PC-3 (cell line): ENCODE measurements at regions not wholly inside any gene's neighbourhood (a gene's known extent, or its start where the extent isn't known, plus 50 kb on each side); places are given as distances from the start of the nearest gene placed in this dataset.

Experiments used
- ATAC-seq: fragments of 200-7000 bp; cut with Tn5 transposase; 2 replicates; pipeline ENCODE4 v1.9.1; 2020; ENCODE audit warnings: mild to moderate bottlenecking, moderate library complexity
- BruUV-seq: library from RNA; stranded (reverse); fragments of 400-500 nt; replicated peaks from 2 replicates; lab custom pipeline; 2021; lab: Mats Ljungman, UMichigan
- CTCF ChIA-PET: fragments of 300-600 bp; sonication (Branson Sonifier 250); formaldehyde crosslinking; loops from one replicate; lab custom pipeline; 2022; ENCODE audit warnings: antibody characterized with exemption; lab: Charles Lee
- POLR2A ChIA-PET: fragments of 300-600 bp; sonication (Branson Sonifier 250); formaldehyde crosslinking; loops from one replicate; lab custom pipeline; 2022; ENCODE audit warnings: antibody characterized with exemption; ENCODE audit not compliant: unreplicated experiment; lab: Charles Lee
- DNase-seq: peaks from one replicate; pipeline ENCODE4 v3.0.0-alpha.2; 2015
- H2AFZ ChIP-seq: fragments of 300-600 bp; sonication (generic); 2 replicates; pipeline ENCODE4 v1.6.0; 2016; ENCODE audit warnings: antibody characterized with exemption, low read length
- H3F3A ChIP-seq: fragments of 300-600 bp; sonication (generic); one replicate; pipeline ENCODE4 v1.6.0; 2017; ENCODE audit warnings: antibody characterized with exemption, low read length, control low read depth, mild to moderate bottlenecking; ENCODE audit not compliant: unreplicated experiment
- H3K27ac ChIP-seq: fragments of 300-600 bp; sonication (generic); 2 replicates; pipeline ENCODE4 v1.5.1; 2016; ENCODE audit warnings: mild to moderate bottlenecking, low read length
- H3K27me3 ChIP-seq: fragments of 300-600 bp; sonication (generic); 2 replicates; pipeline ENCODE4 v1.6.1; 2016; ENCODE audit warnings: low read length, mixed read lengths
- H3K36me3 ChIP-seq: fragments of 300-600 bp; sonication (generic); 2 replicates; pipeline ENCODE4 v1.6.1; 2016; ENCODE audit warnings: low read depth, mixed run types, low read length, mixed read lengths
- H3K4me1 ChIP-seq: fragments of 300-600 bp; sonication (generic); 2 replicates; pipeline ENCODE4 v1.5.1; 2016; ENCODE audit warnings: low read length; ENCODE audit not compliant: insufficient read depth
- H3K4me2 ChIP-seq: fragments of 300-600 bp; sonication (generic); 2 replicates; pipeline ENCODE4 v1.6.0; 2016; ENCODE audit warnings: low read length
- H3K4me3 ChIP-seq: fragments of 300-600 bp; sonication (generic); 2 replicates; pipeline ENCODE4 v1.5.1; 2016; ENCODE audit warnings: mild to moderate bottlenecking, low read length, mixed read lengths
- H3K79me2 ChIP-seq: fragments of 300-600 bp; sonication (generic); 2 replicates; pipeline ENCODE4 v1.6.1; 2017; ENCODE audit warnings: low read length, mixed read lengths
- H3K9ac ChIP-seq: fragments of 300-600 bp; sonication (generic); 2 replicates; pipeline ENCODE4 v1.6.0; 2016; ENCODE audit warnings: mild to moderate bottlenecking, low read length
- H3K9me2 ChIP-seq: fragments of 300-600 bp; sonication (generic); replicated peaks from 2 replicates; pipeline ENCODE4 v1.6.1; 2016; ENCODE audit warnings: mixed run types, low read length, mixed read lengths
- H3K9me3 ChIP-seq: fragments of 300-600 bp; sonication (generic); 2 replicates; pipeline ENCODE4 v1.6.1; 2016; ENCODE audit warnings: low read length, mixed read lengths
- H4K20me1 ChIP-seq: fragments of 300-600 bp; sonication (generic); 2 replicates; pipeline ENCODE4 v1.6.1; 2016; ENCODE audit warnings: low read length, mixed read lengths
- EZH2 ChIP-seq: fragments of 300-600 bp; sonication (generic); IDR thresholded peaks from one replicate; pipeline ENCODE4 v1.6.1; 2017; ENCODE audit warnings: antibody characterized with exemption, mild to moderate bottlenecking, low read length; ENCODE audit not compliant: unreplicated experiment
- EZH2phosphoT487 ChIP-seq: fragments of 300-600 bp; sonication (generic); IDR thresholded peaks from 2 replicates; pipeline ENCODE4 v1.6.1; 2018; ENCODE audit warnings: mild to moderate bottlenecking, antibody characterized with exemption, low read length, borderline replicate concordance
- intact Hi-C: fragments of 100-400 bp; cut with micrococcal nuclease; formaldehyde crosslinking; loops from 2 replicates; pipeline ENCODE4 v1.9.0; 2023
- TF ChIP-seq, protein P1 (sequence below): fragments of 300-600 bp; sonication (generic); conservative IDR thresholded peaks from 2 replicates; pipeline ENCODE4 v1.5.1; 2017; ENCODE audit warnings: antibody characterized with exemption, low read depth, mild to moderate bottlenecking, low read length

DNA sequence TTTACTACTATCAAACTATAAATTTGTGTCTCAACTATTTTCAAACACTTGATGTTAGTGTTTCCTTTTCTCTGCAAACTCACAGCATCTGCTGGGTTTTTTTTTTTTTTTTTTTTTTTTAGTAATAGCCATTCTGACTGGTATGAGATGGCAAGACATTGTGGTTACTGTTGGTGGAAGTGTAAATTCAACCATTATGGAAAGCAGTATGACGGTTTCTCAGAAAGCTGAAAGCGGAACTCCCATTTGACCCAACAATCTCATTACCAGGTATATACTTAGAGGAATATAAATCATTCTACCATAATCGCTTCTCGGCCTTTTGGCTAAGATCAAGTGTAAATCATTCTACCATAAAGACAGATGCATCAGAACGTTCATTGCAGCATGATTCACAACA, 608.3 kb upstream of the ZP4 start:
- no peaks in the 10 kb centered on the region for H3K79me2 ChIP-seq
- no peak overlapping the region for H3K4me2 ChIP-seq
- H3K4me3 ChIP-seq = no peak overlapping the region
- no peaks in the 10 kb centered on the region for H3K36me3 ChIP-seq
- H4K20me1 ChIP-seq = no peaks in the 10 kb centered on the region
- no peak overlapping the region for H3K27ac ChIP-seq
- BruUV-seq = no TSS peak
- H3K9ac ChIP-seq = no peak overlapping the region
- no peaks in the 10 kb centered on the region for H3K9me3 ChIP-seq
- CTCF ChIA-PET = no interaction called here
- H3K9me2 ChIP-seq = no peaks in the 10 kb centered on the region
- no peak for ATAC-seq
- TF ChIP-seq, protein P1, sequence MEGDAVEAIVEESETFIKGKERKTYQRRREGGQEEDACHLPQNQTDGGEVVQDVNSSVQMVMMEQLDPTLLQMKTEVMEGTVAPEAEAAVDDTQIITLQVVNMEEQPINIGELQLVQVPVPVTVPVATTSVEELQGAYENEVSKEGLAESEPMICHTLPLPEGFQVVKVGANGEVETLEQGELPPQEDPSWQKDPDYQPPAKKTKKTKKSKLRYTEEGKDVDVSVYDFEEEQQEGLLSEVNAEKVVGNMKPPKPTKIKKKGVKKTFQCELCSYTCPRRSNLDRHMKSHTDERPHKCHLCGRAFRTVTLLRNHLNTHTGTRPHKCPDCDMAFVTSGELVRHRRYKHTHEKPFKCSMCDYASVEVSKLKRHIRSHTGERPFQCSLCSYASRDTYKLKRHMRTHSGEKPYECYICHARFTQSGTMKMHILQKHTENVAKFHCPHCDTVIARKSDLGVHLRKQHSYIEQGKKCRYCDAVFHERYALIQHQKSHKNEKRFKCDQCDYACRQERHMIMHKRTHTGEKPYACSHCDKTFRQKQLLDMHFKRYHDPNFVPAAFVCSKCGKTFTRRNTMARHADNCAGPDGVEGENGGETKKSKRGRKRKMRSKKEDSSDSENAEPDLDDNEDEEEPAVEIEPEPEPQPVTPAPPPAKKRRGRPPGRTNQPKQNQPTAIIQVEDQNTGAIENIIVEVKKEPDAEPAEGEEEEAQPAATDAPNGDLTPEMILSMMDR = no peak
- TF ChIP-seq EZH2phosphoT487 (no peak), EZH2 (no peak)
- no peak overlapping the region for H2AFZ ChIP-seq
- no peak for DNase-seq
- no peaks in the 10 kb centered on the region for H3K4me1 ChIP-seq
- intact Hi-C loops = no loop called here
- no peaks in the 10 kb centered on the region for H3K27me3 ChIP-seq
- no peaks in the 10 kb centered on the region for H3F3A ChIP-seq
- POLR2A ChIA-PET = no interaction called here

DNA sequence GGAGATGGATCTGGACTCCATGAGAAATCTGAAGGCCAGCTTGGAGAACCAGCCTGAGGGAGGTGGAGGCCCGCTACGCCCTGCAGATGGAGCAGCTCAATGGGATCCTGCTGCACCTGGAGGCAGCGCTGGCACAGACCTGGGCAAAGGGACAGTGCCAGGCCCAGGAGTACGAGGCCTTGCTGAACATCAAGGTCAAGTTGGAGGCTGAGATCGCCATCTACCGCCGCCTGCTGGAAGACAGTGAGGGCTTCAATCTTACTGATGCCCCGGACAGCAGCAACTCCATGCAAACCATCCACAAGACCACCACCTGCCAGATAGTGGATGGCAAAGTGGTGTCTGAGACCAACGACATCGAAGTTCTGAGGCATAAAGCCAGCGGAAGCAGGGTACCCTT, 601.5 kb upstream of the ZP4 start:
- Histone ChIP-seq H3K27me3 (no peaks in the 10 kb centered on the region), H2AFZ (no peak overlapping the region), H3K9me3 (no peaks in the 10 kb centered on the region), H3K4me1 (no peaks in the 10 kb centered on the region), H3K4me2 (no peak overlapping the region), H4K20me1 (no peaks in the 10 kb centered on the region), H3K36me3 (no peaks in the 10 kb centered on the region), H3K9ac (no peak overlapping the region), H3K79me2 (no peaks in the 10 kb centered on the region), H3K4me3 (no peak overlapping the region), H3K9me2 (no peaks in the 10 kb centered on the region), H3K27ac (no peak overlapping the region), H3F3A (no peaks in the 10 kb centered on the region)
- ChIA-PET CTCF (no interaction called here), POLR2A (no interaction called here)
- no peak for TF ChIP-seq EZH2
- TF ChIP-seq EZH2phosphoT487 = no peak
- TF ChIP-seq, protein P1 = no peak
- ATAC-seq (no peak), DNase-seq (no peak)
- BruUV-seq = no TSS peak
- intact Hi-C loops = no loop called here

DNA sequence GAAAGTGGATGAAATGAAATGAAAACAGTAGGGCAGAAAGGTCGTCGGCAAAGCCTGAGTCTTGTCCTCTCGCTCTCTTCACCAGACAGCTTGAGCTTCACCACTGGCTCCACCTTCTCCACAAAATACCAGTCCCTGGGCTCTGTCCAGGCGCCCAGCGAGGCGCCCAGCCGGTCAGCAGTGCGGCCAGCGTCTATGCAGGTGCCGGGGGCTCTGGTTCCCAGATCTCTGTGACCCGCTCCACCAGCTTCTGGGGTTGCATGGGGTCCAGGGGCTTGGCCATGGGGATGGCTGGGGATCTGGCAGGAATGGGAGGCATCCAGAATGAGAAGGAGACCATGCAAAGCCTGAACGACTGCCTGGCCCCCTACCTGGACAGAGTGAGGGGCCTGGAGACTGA, 600.5 kb upstream of the ZP4 start:
- TF ChIP-seq, protein P1 = no peak
- TF ChIP-seq EZH2 (no peak), EZH2phosphoT487 (no peak)
- Histone ChIP-seq H3K36me3 (no peaks in the 10 kb centered on the region), H3K4me2 (no peak overlapping the region), H3K4me1 (peaks cover under 1% of the 10 kb centered on the region; the same call in 1 of the 2 replicates), H3K9ac (no peak overlapping the region), H3K79me2 (no peaks in the 10 kb centered on the region), H3K27me3 (no peaks in the 10 kb centered on the region), H3K27ac (no peak overlapping the region), H3K9me2 (no peaks in the 10 kb centered on the region), H3K4me3 (no peak overlapping the region), H3F3A (no peaks in the 10 kb centered on the region), H2AFZ (no peak overlapping the region), H3K9me3 (no peaks in the 10 kb centered on the region), H4K20me1 (no peaks in the 10 kb centered on the region)
- intact Hi-C loops = no loop called here
- POLR2A ChIA-PET = no interaction called here
- no peak for ATAC-seq
- no TSS peak for BruUV-seq
- DNase-seq = no peak
- CTCF ChIA-PET = interaction anchor here (0.6 kb wide), 1 partner anchor 169 kb away, joined by 3 read pairs; no protein-coding TSS in a partner anchor
